ENCODE measurements at regions not wholly inside any gene's neighbourhood (a gene's known extent, or its start where the extent isn't known, plus 50 kb on each side); places are given as distances from the start of the nearest gene placed in this dataset.

DNA sequence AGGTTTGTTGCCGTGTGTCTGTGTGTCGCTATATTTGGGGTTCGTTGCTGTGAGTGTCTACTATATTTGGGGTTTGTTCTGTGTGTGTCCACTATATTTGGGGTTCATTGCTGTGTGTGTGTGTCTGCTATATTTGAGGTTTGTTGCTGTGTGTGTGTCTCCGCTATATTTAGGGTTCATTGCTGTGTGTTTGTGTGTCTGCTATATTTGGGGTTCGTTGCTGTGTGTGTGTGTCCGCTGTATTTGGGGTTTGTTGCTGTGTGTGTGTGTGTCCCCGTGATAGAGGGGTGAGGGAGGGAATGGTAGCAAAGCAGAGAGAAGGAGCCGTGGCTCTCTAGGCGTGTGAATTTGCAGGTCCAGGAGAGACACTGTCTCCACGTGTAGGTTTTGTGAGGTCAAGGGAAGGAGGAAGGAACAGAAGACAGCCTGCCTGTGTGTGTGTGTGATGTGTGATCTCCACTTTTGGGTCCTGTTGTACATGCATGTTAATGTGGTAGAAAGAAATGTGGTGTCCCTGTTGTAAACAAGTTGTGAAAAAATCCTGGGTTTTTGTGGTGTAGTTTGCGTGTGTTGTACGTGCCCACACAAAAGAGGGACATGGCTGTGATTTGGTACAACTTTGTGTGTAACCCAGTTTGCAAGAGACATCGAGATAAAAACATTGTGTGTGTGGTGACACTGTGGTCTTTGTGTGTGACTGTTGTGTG, 56.3 kb upstream of the ECE1 start:
- no peak for DNase-seq (ENCODE audit: low read depth)

DNA sequence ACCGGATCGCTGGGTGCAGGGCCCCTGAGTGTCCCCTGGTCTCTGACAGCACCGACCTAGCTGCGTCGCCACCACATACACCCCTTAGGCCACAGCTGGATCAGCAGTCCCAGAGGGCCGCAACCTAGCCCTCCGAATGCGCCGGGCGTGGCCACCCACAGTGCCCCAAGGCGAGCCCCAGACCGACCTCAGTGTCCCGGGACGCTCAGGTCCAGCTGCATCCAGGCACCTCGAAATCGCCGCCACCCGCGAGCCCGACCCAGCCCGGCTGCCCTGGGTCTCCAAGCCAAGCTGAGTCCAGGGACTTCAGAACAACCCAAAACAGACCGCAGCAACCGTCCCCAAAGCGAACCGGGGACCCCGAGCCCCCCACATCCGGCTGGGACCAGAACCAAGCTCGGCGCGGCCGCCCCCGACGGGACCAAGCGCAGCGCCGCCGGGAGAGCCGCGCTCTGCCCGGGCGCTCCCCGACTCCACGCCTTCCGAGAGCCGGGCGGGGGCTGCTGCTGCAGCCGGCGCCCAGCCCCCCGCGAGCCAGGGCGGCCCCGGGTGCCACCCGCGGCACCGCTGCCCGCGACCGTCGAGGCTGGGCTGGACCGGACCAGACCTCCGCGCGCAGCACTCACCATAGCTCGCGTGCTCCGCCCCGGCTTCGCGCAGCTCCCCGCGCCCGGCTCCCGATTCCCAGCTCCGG, 54.6 kb upstream of the ECE1 start:
- DNase-seq (ENCODE audit: low read depth), result no peak

DNA sequence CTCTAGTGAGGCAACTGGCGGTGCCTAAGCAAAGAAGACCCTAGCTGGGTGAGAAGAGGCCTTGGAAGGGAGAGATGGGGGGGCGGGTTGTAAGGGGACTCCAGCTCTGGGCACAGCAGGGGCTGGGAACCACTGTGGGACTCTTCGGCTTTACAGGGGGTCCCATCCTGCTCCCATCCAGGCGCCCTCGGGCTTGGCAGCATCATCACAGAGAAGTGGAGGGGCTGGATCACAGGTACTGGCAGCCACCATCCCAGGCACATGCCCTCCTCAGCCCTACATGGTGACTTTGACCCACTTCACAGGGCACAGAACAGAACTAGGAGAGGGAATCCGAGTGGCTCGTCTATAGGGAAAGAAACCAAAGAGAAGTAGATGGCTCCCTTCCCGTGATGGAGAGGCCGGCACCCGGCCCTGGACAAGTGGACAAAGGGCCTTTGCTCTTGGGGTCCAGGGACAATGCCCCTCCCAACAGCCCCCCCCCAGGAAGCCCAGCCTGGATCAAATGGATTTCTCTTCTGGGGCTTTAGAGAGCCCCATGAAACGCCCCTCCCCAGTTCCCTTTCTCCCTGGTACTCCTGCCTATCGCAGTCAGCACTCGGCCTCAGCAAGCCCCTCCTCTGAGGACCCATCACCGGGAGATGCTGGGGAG, 54.0 kb upstream of the ECE1 start:
- no peak for DNase-seq (ENCODE audit: low read depth)

DNA sequence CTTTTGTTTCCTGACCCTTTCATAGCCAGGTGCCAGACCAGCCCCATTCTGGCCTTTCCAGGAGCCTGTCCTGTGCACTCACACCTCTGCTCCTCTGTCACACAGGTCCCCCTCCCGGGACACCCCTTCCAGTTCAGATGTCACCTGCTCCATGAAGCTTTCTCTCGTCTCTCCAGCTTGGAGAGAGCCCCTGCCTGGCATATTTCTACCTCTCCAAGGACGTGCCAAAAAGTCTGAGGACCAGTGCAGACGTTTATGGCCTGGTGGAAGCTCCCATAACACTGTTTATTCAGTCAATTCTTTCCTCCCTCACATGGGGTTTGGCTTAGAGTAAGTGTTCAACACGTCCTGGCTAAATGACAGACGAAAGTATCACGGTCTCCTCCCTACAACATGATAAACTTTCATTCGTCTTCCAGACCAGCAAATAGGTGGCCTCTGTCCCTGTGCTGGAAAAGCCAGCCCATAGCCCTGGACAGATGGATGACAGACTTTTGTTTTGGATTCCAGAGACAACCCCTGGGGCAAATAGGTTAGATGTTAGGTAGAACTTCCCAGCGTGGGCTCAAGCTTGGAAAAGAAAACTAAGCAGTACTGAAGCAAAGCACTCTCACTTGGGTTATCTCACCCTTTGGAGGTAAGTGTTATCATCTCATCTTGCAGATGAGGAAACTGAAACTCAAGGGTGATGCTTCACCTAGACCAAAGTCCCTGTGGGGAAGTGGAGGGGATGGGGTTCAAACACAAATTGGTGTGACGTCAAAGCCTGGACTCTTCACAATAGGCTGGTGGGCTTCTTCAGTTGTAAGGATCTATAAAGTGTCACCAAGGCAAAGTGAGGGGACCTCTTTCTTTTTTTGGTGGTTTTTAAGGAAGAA, 52.9 kb upstream of the ECE1 start:
- DNase-seq (ENCODE audit: low read depth), result no peak

DNA sequence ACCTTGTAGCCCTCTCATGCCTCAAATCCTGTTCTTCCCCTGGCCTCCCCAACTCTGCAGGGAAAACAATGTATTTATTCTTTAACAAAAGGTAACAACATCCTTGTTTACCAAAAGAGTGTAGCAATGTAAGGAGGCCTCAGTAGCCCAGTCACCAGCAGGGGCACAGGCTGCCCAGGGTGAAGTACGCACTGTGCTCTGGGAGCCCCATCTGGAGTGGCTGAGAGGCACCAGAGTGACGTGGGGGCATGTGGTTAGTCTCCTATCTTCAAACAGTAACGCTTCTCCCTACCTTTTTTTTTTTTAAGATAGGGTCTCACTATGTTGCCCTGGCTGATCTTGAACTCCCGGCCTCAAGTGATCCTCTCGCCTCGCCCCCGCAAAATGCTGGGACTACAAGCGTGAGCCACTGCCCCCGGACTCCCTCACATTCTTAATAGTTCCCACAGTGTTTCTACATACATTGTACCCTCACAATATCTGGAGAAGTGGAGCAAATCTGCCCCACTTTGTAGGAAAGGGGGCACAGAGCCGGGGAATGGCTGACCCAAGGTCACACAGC, 51.3 kb upstream of the ECE1 start:
- DNase-seq (ENCODE audit: low read depth), result no peak

DNA sequence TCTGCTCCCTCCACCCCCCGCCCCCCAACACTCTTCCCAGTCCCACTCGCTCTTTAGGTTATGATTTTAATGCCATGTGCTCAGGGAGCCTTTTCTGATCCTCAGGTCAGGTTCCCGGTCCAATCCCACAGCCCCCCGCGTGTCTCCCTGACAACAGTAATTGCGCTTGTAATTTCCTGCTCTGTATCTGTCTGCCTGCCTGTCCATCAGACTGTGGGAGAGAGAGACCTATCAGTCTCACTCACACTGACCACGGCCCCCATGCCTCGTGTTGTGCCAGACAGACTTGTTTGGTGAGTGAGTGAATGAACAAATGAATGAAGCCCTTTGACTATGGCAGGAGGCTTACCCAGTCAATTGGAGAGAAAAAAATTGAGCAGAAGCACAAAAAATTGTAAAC, 50.8 kb upstream of the ECE1 start:
- no peak for DNase-seq (ENCODE audit: low read depth)

DNA sequence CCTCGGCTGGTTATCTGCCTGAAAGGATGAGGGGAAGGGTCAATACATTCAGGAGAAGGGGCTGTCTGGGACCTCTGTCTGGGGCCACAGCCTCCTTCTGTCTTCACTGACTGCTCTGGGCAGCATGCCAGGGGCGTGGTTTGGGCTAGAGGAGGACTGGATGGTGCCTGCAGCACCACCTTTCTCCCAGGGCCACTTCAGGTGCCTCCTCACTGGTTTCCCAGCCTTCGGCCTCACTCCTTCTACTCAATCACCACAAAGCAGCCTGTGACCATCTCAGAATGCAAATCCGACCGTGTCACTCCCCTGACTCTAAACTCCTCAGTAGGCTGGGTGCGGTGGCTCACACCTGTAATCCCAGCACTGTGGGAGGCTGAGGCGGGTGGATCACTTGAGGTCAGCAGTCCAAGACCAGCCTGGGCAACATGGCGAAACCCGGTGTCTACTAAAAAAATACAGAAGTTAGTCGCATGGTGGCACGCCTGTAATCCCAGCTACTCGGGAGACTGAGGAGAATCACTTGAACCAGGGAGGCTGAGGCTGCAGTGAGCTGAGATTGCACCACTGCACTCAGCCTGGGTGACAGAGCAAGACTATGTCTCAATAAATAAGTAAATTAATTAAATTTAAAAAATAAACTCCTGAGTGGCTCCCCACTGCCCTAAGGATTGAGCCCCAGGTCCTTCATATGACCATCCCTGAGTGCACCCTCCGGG, 50.1 kb upstream of the ECE1 start:
- no peak for DNase-seq (ENCODE audit: low read depth)
